PC-3 (cell line): ENCODE measurements at regions not wholly inside any gene's neighbourhood (a gene's known extent, or its start where the extent isn't known, plus 50 kb on each side); places are given as distances from the start of the nearest gene placed in this dataset.
"Not testable (repeated sequence)": the region's sequence is repeated elsewhere in the genome, so short reads cannot be mapped to it uniquely, and the experiment has no call there.

Source experiments
- EZH2 ChIP-seq: fragments of 300-600 bp; sonication (generic); IDR thresholded peaks from one replicate; pipeline ENCODE4 v1.6.1; 2017; ENCODE audit warnings: antibody characterized with exemption, mild to moderate bottlenecking, low read length; ENCODE audit not compliant: unreplicated experiment
- EZH2phosphoT487 ChIP-seq: fragments of 300-600 bp; sonication (generic); IDR thresholded peaks from 2 replicates; pipeline ENCODE4 v1.6.1; 2018; ENCODE audit warnings: mild to moderate bottlenecking, antibody characterized with exemption, low read length, borderline replicate concordance
- TF ChIP-seq, protein P1 (sequence below): fragments of 300-600 bp; sonication (generic); conservative IDR thresholded peaks from 2 replicates; pipeline ENCODE4 v1.5.1; 2017; ENCODE audit warnings: antibody characterized with exemption, low read depth, mild to moderate bottlenecking, low read length

DNA sequence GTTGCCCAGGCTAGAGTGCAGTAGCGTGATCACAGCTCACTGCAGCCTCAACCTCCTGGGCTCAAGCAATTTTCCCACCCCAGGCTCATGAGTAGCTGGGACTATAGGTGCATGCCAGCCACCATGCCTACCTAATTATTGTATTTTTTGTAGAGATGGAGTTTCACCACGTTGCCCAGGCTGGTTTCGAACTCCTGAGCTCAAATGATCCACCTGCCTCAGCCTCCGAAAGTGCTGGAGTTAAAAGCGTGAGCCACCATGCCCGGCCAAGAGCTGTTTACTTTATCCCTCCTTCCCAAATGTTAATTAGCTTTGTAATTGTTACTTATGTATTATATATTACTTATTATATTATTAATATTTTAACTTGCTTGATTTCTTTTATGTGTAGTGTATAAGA, 70.1 kb upstream of the TPTE start:
- TF ChIP-seq, protein P1, sequence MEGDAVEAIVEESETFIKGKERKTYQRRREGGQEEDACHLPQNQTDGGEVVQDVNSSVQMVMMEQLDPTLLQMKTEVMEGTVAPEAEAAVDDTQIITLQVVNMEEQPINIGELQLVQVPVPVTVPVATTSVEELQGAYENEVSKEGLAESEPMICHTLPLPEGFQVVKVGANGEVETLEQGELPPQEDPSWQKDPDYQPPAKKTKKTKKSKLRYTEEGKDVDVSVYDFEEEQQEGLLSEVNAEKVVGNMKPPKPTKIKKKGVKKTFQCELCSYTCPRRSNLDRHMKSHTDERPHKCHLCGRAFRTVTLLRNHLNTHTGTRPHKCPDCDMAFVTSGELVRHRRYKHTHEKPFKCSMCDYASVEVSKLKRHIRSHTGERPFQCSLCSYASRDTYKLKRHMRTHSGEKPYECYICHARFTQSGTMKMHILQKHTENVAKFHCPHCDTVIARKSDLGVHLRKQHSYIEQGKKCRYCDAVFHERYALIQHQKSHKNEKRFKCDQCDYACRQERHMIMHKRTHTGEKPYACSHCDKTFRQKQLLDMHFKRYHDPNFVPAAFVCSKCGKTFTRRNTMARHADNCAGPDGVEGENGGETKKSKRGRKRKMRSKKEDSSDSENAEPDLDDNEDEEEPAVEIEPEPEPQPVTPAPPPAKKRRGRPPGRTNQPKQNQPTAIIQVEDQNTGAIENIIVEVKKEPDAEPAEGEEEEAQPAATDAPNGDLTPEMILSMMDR: not testable (repeated sequence)
- not testable (repeated sequence) for TF ChIP-seq EZH2, EZH2phosphoT487
